T-cell (primary cell): ENCODE measurements at regions not wholly inside any gene's neighbourhood (a gene's known extent, or its start where the extent isn't known, plus 50 kb on each side); places are given as distances from the start of the nearest gene placed in this dataset.

Experiments
- ATAC-seq, 4 experiments: fragments of 200-7000 bp in 3 of 4; fragments of 150-1000 bp in 1 of 4; cut with Tn5 transposase; replicated peaks in 1 of 4; 1 replicate in 3 of 4; 2 replicates in 1 of 4; pipeline ENCODE4 v1.10.0; 2021; ENCODE audit warnings: moderate library complexity in 3 of 4, mild to moderate bottlenecking in 2 of 4, moderate number of reproducible peaks in 1 of 4
- CTCF ChIA-PET, 2 donors: fragments of 300-600 bp; sonication (Branson Sonifier 250); formaldehyde crosslinking; loops; one replicate each; lab custom pipeline; 2022; ENCODE audit warnings: antibody characterized with exemption in 2 of 2; lab: Charles Lee
- POLR2A ChIA-PET, 2 donors: fragments of 300-600 bp; sonication (Branson Sonifier 250); formaldehyde crosslinking; loops; one replicate each; lab custom pipeline; 2022; ENCODE audit warnings: antibody characterized with exemption in 2 of 2; lab: Charles Lee
- DNase-seq, 35 experiments: peaks; one replicate each; pipeline versions ENCODE4 v3.0.0 to v3.0.0-alpha.2; 2013 to 2023
- H3K27ac ChIP-seq: one replicate; pipeline ENCODE4 v1.5.1; 2013; ENCODE audit warnings: low read length
- H3K27me3 ChIP-seq, 2 experiments: replicated peaks in 1 of 2; 1 replicate in 1 of 2; 2 replicates in 1 of 2; pipeline versions ENCODE4 v1.6.1 to v1.7.0; 2013; ENCODE audit warnings: low read length in 1 of 2, mixed read lengths in 1 of 2; ENCODE audit not compliant: control insufficient read depth in 2 of 2, insufficient read depth in 2 of 2; ENCODE audit errors: extremely low read depth in 1 of 2
- H3K36me3 ChIP-seq, 2 donors: 1 replicate in 1 of 2; 2 replicates in 1 of 2; pipeline versions ENCODE4 v1.6.1 to v1.7.0; 2013; ENCODE audit warnings: low read length in 1 of 2; ENCODE audit not compliant: control insufficient read depth in 2 of 2, insufficient read depth in 1 of 2; ENCODE audit errors: extremely low read depth in 1 of 2
- H3K4me1 ChIP-seq, 2 experiments: 1 replicate in 1 of 2; 2 replicates in 1 of 2; pipeline versions ENCODE4 v1.6.1 to v1.7.0; 2013; ENCODE audit warnings: low read length in 2 of 2, mixed read lengths in 1 of 2; ENCODE audit not compliant: insufficient read depth in 2 of 2, control insufficient read depth in 1 of 2; ENCODE audit errors: extremely low read depth in 1 of 2
- H3K4me3 ChIP-seq, 2 donors: 1 replicate in 1 of 2; 2 replicates in 1 of 2; pipeline versions ENCODE4 v1.5.1 to v1.7.0; 2013; ENCODE audit warnings: mild to moderate bottlenecking in 2 of 2, low read length in 1 of 2, moderate library complexity in 1 of 2; ENCODE audit not compliant: control insufficient read depth in 1 of 2; ENCODE audit errors: extremely low read depth in 1 of 2
- H3K9me3 ChIP-seq: 2 replicates; pipeline ENCODE4 v1.7.0; 2013
- H3K27ac Mint-ChIP-seq, 2 donors: one replicate each; pipeline ENCODE4 v1.8.0; 2020 to 2021; ENCODE audit warnings: mild to moderate bottlenecking in 2 of 2, mixed read lengths in 2 of 2
- H3K27me3 Mint-ChIP-seq, 2 donors: one replicate each; pipeline ENCODE4 v1.8.0; 2021 to 2022; ENCODE audit warnings: mixed read lengths in 2 of 2
- H3K36me3 Mint-ChIP-seq: one replicate; pipeline ENCODE4 v1.8.0; 2021; ENCODE audit warnings: mixed read lengths
- H3K4me1 Mint-ChIP-seq, 3 donors: one replicate each; pipeline ENCODE4 v1.8.0; 2020 to 2022; ENCODE audit warnings: mixed read lengths in 3 of 3, mild to moderate bottlenecking in 1 of 3
- H3K4me3 Mint-ChIP-seq, 3 donors: one replicate each; pipeline ENCODE4 v1.8.0; 2020 to 2022; ENCODE audit warnings: mild to moderate bottlenecking in 3 of 3, mixed read lengths in 3 of 3, moderate library complexity in 3 of 3
- H3K9me3 Mint-ChIP-seq, 3 donors: one replicate each; pipeline ENCODE4 v1.8.0; 2020 to 2022; ENCODE audit warnings: mixed read lengths in 3 of 3
- WGBS: methylation state at CpG from one replicate; pipeline ENCODE4 v1.1.5; 2013; ENCODE audit warnings: missing lambda C conversion rate; ENCODE audit not compliant: insufficient coverage; 5-methylcytosine and 5-hydroxymethylcytosine counted together

DNA sequence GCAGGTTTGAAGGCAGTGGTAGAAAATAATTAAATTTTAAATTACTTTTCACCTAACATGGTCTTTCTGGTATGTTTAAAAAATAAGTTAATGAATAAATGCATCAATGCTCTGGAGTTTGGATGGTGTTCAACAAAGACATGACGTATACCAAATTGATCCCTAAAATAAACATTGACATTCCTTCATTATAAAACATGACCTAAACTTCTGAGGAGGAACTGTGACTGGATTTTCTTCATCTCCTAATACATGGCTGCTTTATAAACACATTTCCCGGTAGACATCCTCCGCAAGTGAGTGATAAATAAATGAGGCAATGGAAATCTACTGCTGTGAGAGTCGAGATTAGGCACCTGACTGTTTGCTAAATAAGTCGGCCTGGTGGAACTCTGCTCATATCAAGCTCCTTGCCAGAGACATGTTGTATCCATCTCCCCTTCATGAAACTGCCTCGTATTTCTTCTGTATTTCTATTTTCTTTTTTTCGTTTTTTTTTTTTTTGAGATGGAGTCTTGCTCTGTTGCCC, 362.3 kb downstream of the RNF144A start:
- H3K27me3 Mint-ChIP-seq, result peaks cover under 1 to 6% of the 10 kb centered on the region in 2 donors
- H3K27me3 ChIP-seq, result peaks cover 0 to 4% of the 10 kb centered on the region in 2 experiments
- H3K4me3 Mint-ChIP-seq, result no peak overlapping the region
- H3K4me1 Mint-ChIP-seq, result peaks cover 0 to 5% (median 4%) of the 10 kb centered on the region in 3 donors
- ChIA-PET POLR2A (interaction anchor here in 1 of 2 donors (0.6 kb wide), 1 partner anchor 19 kb away, joined by 4 read pairs; no protein-coding TSS in a partner anchor), CTCF (no interaction called here)
- no peaks in the 10 kb centered on the region for H3K36me3 Mint-ChIP-seq
- no peak for DNase-seq
- no peaks in the 10 kb centered on the region for H3K4me1 ChIP-seq
- no peak for ATAC-seq
- no peak overlapping the region for H3K27ac Mint-ChIP-seq
- H3K9me3 ChIP-seq, result no peaks in the 10 kb centered on the region
- no peak overlapping the region for H3K4me3 ChIP-seq
- no peaks in the 10 kb centered on the region for H3K36me3 ChIP-seq
- 80% methylated on average over 1 of the region's 7 CpGs for WGBS
- H3K9me3 Mint-ChIP-seq, result no peaks in the 10 kb centered on the region
- no peak overlapping the region for H3K27ac ChIP-seq

DNA sequence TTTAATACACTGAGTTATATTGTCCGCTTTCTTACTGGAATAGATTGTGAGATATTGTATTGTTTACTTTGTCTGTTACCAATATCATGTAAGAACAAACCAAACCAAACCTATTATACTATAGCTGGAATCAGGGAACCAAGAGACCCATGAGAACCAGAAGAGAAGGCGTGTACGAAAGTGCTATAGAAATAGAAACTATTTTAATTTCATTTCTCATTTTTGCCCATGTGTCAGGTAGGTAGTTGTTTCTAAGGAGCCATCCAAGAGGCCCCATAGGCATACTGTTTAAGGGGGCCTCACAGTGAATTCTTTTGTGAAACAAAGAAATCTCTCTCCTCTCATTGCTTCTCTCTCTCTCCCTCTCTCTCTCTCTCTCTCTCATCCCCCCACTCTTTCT, 363.6 kb downstream of the RNF144A start:
- CTCF ChIA-PET, result no interaction called here

DNA sequence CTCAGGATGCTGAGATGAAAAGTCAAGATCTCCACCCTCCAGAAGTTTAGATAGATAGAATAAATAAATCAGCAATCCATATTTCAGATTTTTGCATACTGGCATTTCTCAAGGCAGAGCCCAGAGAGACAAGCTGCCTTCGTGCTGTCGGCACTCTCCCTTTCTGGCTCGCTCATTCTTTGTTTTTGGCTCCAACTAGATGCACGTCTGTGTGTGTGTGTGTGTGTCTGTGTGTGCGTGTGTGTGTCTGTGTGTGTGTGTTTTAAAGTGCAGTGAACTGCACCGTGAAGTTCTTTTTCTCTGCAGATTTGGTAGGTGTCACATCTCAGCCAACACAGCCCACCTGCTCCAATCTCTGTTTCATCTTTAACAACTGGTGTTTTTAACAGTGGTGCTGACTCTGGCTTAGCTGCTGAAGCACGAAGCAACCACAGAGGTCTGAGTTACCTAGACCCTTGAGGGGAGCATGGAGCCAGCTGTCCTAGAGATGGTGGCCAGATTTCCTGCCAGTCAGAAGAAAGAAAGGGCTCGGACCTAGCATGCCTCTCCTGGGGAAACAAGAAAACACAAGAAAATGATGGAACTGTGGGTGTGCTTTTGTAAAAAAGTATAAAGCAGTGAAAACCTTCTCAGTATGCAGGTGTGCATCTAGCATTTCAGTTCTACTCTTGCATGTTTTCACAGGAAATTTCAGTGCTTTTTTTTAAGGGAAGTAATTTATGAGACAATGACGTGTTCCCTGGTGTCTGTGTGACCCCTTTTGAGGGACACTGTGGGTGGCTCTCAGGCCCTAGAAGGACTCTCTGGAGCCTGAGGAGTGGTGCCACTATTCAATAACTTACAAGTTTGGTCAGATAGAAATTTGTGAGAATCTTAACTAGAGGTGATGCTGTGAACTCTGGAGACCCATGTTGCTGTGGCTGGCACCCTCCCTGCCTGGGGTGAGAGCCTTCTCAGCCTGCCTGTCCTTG, 364.3 kb downstream of the RNF144A start:
- H3K27ac ChIP-seq, result no peak overlapping the region
- H3K9me3 ChIP-seq, result no peaks in the 10 kb centered on the region
- Mint-ChIP-seq H3K4me1 (peaks cover 0 to 6% (median 5%) of the 10 kb centered on the region in 3 donors), H3K4me3 (no peak overlapping the region), H3K27ac (no peak overlapping the region), H3K36me3 (no peaks in the 10 kb centered on the region), H3K27me3 (peaks cover 0 to 6% of the 10 kb centered on the region in 2 donors), H3K9me3 (no peaks in the 10 kb centered on the region)
- ATAC-seq (no peak), DNase-seq (no peak)
- CTCF ChIA-PET, result no interaction called here
- H3K4me3 ChIP-seq, result no peak overlapping the region
- no peaks in the 10 kb centered on the region for H3K4me1 ChIP-seq
- H3K36me3 ChIP-seq, result no peaks in the 10 kb centered on the region
- POLR2A ChIA-PET, result no interaction called here
- WGBS, result 53% methylated on average over 3 of the region's 9 CpGs
- peaks cover 0 to 9% of the 10 kb centered on the region in 2 experiments for H3K27me3 ChIP-seq

More for the DNA sequence above, 363.6 kb downstream of the RNF144A start:
- ATAC-seq (no peak), DNase-seq (no peak)
- H3K4me1 ChIP-seq, result no peaks in the 10 kb centered on the region
- no peak overlapping the region for H3K4me3 ChIP-seq
- Mint-ChIP-seq H3K36me3 (no peaks in the 10 kb centered on the region), H3K27me3 (peaks cover 0 to 6% of the 10 kb centered on the region in 2 donors), H3K27ac (no peak overlapping the region), H3K9me3 (no peaks in the 10 kb centered on the region), H3K4me3 (no peak overlapping the region), H3K4me1 (peaks cover 0 to 6% (median 5%) of the 10 kb centered on the region in 3 donors)
- POLR2A ChIA-PET, result no interaction called here
- peaks cover 0 to 9% of the 10 kb centered on the region in 2 experiments for H3K27me3 ChIP-seq
- H3K9me3 ChIP-seq, result no peaks in the 10 kb centered on the region
- no CpG with 5 or more reads among the region's 3 CpGs for WGBS
- H3K36me3 ChIP-seq, result no peaks in the 10 kb centered on the region
- no peak overlapping the region for H3K27ac ChIP-seq

DNA sequence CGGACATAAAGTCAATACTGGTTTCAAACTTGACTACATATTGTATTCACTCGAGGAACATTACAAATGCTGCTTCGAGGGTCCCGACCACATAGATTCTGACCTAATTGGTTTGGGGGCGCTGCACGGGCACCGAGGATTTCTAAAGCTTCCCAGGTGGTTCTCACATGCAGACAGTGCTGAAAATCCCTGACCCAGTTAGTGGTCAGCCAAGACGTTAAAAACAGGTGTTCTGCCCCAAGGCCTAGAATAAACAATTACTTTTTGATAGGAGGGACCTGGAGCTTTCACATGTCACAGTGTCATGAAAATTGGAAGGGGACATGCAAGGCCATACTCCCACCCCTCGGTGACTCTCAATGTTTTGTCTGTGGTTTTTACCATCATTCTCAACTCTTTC, 368.9 kb downstream of the RNF144A start:
- H3K4me3 ChIP-seq, result no peak overlapping the region
- no peaks in the 10 kb centered on the region for H3K36me3 ChIP-seq
- H3K4me3 Mint-ChIP-seq, result no peak overlapping the region
- H3K27me3 ChIP-seq, result peaks cover 0 to 12% of the 10 kb centered on the region in 2 experiments
- no peaks in the 10 kb centered on the region for H3K4me1 ChIP-seq
- WGBS, result 85% methylated on average over 9 of the region's 9 CpGs
- DNase-seq (no peak), ATAC-seq (no peak)
- no peaks in the 10 kb centered on the region for H3K36me3 Mint-ChIP-seq
- peaks cover 0 to 6% of the 10 kb centered on the region in 2 donors for H3K27me3 Mint-ChIP-seq
- peaks cover 0 to 6% (median 5%) of the 10 kb centered on the region in 3 donors for H3K4me1 Mint-ChIP-seq
- CTCF ChIA-PET, result no interaction called here
- H3K27ac ChIP-seq, result no peak overlapping the region
- H3K9me3 Mint-ChIP-seq, result no peaks in the 10 kb centered on the region
- no peaks in the 10 kb centered on the region for H3K9me3 ChIP-seq
- H3K27ac Mint-ChIP-seq, result no peak overlapping the region
- POLR2A ChIA-PET, result no interaction called here

DNA sequence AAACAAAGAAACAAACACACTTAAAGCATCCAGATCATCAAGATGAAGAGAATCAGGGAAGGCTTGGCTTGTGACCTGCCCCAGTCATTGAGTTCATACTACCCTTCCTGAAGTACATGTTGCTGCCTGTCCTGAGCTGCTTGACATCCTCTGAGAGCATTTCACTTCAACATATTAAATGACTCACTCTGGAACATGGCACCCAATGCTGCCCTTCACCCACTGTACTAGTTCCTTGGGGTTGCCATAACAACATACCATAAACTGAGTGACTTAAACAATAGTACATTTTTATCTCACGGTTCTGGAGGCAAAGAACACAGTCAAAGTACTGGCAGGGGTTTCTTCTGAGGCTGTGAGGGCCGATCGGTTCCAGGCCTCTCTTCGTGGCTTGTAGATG, 371.3 kb downstream of the RNF144A start:
- Histone ChIP-seq H3K9me3 (no peaks in the 10 kb centered on the region), H3K27me3 (peaks cover 0 to 8% of the 10 kb centered on the region in 2 experiments), H3K4me1 (no peaks in the 10 kb centered on the region), H3K36me3 (no peaks in the 10 kb centered on the region), H3K27ac (no peak overlapping the region), H3K4me3 (no peak overlapping the region)
- Mint-ChIP-seq H3K36me3 (no peaks in the 10 kb centered on the region), H3K27me3 (peaks cover 0 to 4% of the 10 kb centered on the region in 2 donors), H3K27ac (no peak overlapping the region), H3K9me3 (no peaks in the 10 kb centered on the region), H3K4me3 (no peak overlapping the region), H3K4me1 (peaks cover 0 to 6% (median 5%) of the 10 kb centered on the region in 3 donors)
- DNase-seq (no peak), ATAC-seq (no peak)
- POLR2A ChIA-PET, result no interaction called here
- CTCF ChIA-PET, result interaction anchor here in 1 of 2 donors (0.6 kb wide), 1 partner anchor 20 kb away, joined by 3 read pairs; no protein-coding TSS in a partner anchor
- WGBS, result no CpG with 5 or more reads among the region's 4 CpGs

DNA sequence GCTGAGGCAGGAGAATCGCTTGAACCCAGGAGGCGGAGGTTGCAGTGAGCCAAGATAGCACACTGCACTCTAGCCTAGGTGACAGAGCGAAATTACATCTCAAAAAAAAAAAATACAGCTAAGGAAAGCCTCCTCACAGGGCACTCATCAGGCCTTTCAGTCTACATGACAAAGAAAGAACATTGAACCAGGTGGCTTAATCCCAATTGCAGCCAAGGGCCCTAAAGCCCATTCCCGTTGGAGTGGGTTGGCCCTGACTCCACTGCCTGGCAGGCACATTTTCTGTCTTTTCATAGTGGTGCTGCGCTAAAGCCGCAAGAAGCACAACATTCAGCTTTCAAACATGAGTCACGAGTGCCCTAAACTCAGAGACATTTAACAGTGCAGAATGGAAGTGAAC, 372.5 kb downstream of the RNF144A start:
- H3K27ac ChIP-seq, result no peak overlapping the region
- WGBS, result 84% methylated on average over 2 of the region's 7 CpGs
- H3K4me3 ChIP-seq, result no peak overlapping the region
- no peak overlapping the region for H3K27ac Mint-ChIP-seq
- CTCF ChIA-PET, result no interaction called here
- DNase-seq, result no peak
- H3K9me3 ChIP-seq, result no peaks in the 10 kb centered on the region
- no peaks in the 10 kb centered on the region for H3K9me3 Mint-ChIP-seq
- H3K4me1 ChIP-seq, result no peaks in the 10 kb centered on the region
- H3K4me3 Mint-ChIP-seq, result no peak overlapping the region
- H3K36me3 ChIP-seq, result no peaks in the 10 kb centered on the region
- POLR2A ChIA-PET, result no interaction called here
- no peaks in the 10 kb centered on the region for H3K36me3 Mint-ChIP-seq
- no peaks in the 10 kb centered on the region for H3K4me1 Mint-ChIP-seq
- ATAC-seq, result no peak
- H3K27me3 Mint-ChIP-seq, result no peaks in the 10 kb centered on the region
- H3K27me3 ChIP-seq, result peaks cover 0 to 8% of the 10 kb centered on the region in 2 experiments
